ENCODE measurements at regions not wholly inside any gene's neighbourhood (a gene's known extent, or its start where the extent isn't known, plus 50 kb on each side); places are given as distances from the start of the nearest gene placed in this dataset.

DNA sequence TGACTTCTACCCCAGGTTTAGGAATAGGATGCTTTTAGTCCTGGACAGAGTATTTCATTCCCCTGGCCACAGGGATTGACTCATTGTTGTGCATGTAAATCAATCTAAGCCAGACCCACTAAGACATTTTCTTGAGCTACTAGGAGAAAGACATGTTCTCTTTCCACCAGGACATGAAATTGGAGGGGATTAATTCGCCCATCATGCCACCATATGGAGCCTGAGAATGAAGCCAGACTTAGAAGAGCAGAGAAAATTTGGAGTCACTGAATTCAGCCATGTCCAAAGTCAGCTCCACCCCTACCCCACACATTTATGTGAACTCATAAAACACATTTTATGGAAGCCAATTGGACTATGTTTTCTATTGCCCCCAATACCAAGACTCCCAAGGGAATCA is 322.5 kb downstream of the NFIB start:
- TF ChIP-seq EGR1 (IDR thresholded peaks at IDR 0.05) (no peak), FOXM1 (IDR thresholded peaks at IDR 0.05; ENCODE audit: borderline replicate concordance, low read depth) (no peak), TEAD4 (IDR thresholded peaks at IDR 0.05) (no peak), TCF12 (IDR thresholded peaks at IDR 0.05; ENCODE audit: low read depth) (no peak), NFIC (IDR thresholded peaks at IDR 0.05) (no peak), CEBPB (IDR thresholded peaks at IDR 0.05) (no peak), EP300 (IDR thresholded peaks at IDR 0.05; ENCODE audit: borderline replicate concordance) (no peak), YY1 (IDR thresholded peaks at IDR 0.05; ENCODE audit: low read depth) (no peak), ZBTB7A (IDR thresholded peaks at IDR 0.05; ENCODE audit: low read depth) (no peak), TAF1 (IDR thresholded peaks at IDR 0.05; ENCODE audit: low read depth) (no peak), CREB1 (IDR thresholded peaks at IDR 0.05; ENCODE audit: low read depth) (no peak), RAD21 (IDR thresholded peaks at IDR 0.05; ENCODE audit: low read depth) (no peak)
- TF ChIP-seq, protein P1, sequence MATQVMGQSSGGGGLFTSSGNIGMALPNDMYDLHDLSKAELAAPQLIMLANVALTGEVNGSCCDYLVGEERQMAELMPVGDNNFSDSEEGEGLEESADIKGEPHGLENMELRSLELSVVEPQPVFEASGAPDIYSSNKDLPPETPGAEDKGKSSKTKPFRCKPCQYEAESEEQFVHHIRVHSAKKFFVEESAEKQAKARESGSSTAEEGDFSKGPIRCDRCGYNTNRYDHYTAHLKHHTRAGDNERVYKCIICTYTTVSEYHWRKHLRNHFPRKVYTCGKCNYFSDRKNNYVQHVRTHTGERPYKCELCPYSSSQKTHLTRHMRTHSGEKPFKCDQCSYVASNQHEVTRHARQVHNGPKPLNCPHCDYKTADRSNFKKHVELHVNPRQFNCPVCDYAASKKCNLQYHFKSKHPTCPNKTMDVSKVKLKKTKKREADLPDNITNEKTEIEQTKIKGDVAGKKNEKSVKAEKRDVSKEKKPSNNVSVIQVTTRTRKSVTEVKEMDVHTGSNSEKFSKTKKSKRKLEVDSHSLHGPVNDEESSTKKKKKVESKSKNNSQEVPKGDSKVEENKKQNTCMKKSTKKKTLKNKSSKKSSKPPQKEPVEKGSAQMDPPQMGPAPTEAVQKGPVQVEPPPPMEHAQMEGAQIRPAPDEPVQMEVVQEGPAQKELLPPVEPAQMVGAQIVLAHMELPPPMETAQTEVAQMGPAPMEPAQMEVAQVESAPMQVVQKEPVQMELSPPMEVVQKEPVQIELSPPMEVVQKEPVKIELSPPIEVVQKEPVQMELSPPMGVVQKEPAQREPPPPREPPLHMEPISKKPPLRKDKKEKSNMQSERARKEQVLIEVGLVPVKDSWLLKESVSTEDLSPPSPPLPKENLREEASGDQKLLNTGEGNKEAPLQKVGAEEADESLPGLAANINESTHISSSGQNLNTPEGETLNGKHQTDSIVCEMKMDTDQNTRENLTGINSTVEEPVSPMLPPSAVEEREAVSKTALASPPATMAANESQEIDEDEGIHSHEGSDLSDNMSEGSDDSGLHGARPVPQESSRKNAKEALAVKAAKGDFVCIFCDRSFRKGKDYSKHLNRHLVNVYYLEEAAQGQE (IDR thresholded peaks at IDR 0.05; ENCODE audit: low read depth) = no peak
- TF ChIP-seq, protein P2, sequence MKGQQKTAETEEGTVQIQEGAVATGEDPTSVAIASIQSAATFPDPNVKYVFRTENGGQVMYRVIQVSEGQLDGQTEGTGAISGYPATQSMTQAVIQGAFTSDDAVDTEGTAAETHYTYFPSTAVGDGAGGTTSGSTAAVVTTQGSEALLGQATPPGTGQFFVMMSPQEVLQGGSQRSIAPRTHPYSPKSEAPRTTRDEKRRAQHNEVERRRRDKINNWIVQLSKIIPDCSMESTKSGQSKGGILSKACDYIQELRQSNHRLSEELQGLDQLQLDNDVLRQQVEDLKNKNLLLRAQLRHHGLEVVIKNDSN (IDR thresholded peaks at IDR 0.05) = no peak
- TF ChIP-seq, protein P3, sequence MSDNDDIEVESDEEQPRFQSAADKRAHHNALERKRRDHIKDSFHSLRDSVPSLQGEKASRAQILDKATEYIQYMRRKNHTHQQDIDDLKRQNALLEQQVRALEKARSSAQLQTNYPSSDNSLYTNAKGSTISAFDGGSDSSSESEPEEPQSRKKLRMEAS (IDR thresholded peaks at IDR 0.05) = no peak

DNA sequence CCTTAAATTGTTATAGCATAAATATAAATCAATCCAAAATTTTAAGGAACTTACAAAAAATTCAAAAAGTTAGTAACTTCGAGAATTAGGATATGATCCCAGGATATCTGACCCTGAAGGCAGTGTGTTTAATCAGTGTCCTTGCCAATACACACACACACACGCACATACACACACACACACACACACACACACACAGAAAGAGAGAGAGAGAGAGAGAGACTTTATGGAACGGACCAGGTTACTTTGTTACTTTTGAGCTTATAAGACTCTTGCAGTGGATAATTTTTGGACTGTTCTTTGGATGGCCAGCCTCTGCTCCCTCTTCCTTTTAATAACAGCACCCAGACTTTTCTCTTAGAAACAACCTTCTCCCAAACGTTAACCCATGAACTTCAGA is 322.9 kb downstream of the NFIB start:
- TF ChIP-seq, protein P2 (IDR thresholded peaks at IDR 0.05) = no peak
- TF ChIP-seq TEAD4 (IDR thresholded peaks at IDR 0.05) (no peak), EP300 (IDR thresholded peaks at IDR 0.05; ENCODE audit: borderline replicate concordance) (no peak), NFIC (IDR thresholded peaks at IDR 0.05) (no peak), RAD21 (IDR thresholded peaks at IDR 0.05; ENCODE audit: low read depth) (no peak), ZBTB7A (IDR thresholded peaks at IDR 0.05; ENCODE audit: low read depth) (no peak), CREB1 (IDR thresholded peaks at IDR 0.05; ENCODE audit: low read depth) (no peak), EGR1 (IDR thresholded peaks at IDR 0.05) (no peak)
- TF ChIP-seq, protein P1 (IDR thresholded peaks at IDR 0.05; ENCODE audit: low read depth) = no peak

DNA sequence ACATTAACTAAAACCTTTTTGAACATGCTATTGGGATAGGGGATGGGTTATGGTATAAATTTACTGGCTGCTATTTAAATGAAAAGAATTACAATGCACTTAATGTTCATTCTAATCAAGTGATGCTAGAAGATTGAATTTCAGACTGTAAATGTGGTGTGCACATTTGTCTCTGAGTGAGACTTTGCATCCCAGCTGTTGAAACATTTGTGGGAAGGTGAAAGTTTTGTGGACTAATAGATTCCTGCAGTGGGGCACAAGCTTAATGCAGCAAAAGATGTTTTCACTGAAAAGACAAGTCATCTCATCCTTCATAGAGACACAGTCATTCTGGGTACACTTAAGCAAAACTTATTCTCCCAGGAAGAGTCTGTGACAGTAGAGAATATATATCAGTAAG is 323.6 kb downstream of the NFIB start:
- TF ChIP-seq CREB1 (IDR thresholded peaks at IDR 0.05; ENCODE audit: low read depth) (no peak), CEBPB (IDR thresholded peaks at IDR 0.05) (no peak), TAF1 (IDR thresholded peaks at IDR 0.05; ENCODE audit: low read depth) (no peak), EGR1 (IDR thresholded peaks at IDR 0.05) (no peak), TCF12 (IDR thresholded peaks at IDR 0.05; ENCODE audit: low read depth) (no peak), FOXM1 (IDR thresholded peaks at IDR 0.05; ENCODE audit: borderline replicate concordance, low read depth) (no peak), TEAD4 (IDR thresholded peaks at IDR 0.05) (no peak), EP300 (IDR thresholded peaks at IDR 0.05; ENCODE audit: borderline replicate concordance) (no peak), ZBTB7A (IDR thresholded peaks at IDR 0.05; ENCODE audit: low read depth) (no peak), RAD21 (IDR thresholded peaks at IDR 0.05; ENCODE audit: low read depth) (no peak), YY1 (IDR thresholded peaks at IDR 0.05; ENCODE audit: low read depth) (no peak), NFIC (IDR thresholded peaks at IDR 0.05) (no peak)
- TF ChIP-seq, protein P1 (IDR thresholded peaks at IDR 0.05; ENCODE audit: low read depth) = no peak
- TF ChIP-seq, protein P3 (IDR thresholded peaks at IDR 0.05) = no peak
- TF ChIP-seq, protein P2 (IDR thresholded peaks at IDR 0.05) = no peak

DNA sequence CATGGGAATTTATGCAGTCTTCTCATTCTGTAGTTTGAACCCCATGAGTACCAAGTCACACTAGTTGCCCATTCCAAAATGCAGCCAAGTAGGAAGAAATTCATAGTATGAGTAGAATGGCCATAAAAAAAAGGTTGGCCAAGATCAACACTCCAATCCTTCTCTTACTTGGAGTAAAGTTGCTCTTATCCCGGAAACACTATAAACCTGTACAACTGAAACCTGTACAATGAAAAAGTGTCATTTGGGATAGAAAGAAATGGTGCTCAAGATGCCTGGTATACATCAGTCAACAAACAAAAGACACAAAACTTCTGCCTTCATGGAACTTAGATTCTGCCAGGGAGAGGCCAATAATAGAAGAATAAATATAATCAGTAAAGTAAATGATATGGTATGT is 325.0 kb downstream of the NFIB start:
- TF ChIP-seq, protein P3 (IDR thresholded peaks at IDR 0.05) = no peak
- TF ChIP-seq YY1 (IDR thresholded peaks at IDR 0.05; ENCODE audit: low read depth) = no peak
- TF ChIP-seq CREB1 (IDR thresholded peaks at IDR 0.05; ENCODE audit: low read depth) = no peak
- TF ChIP-seq TEAD4 (IDR thresholded peaks at IDR 0.05) = no peak
- no peak for TF ChIP-seq ZBTB7A (IDR thresholded peaks at IDR 0.05; ENCODE audit: low read depth)
- TF ChIP-seq EP300 (IDR thresholded peaks at IDR 0.05; ENCODE audit: borderline replicate concordance) = no peak
- no peak for TF ChIP-seq FOXM1 (IDR thresholded peaks at IDR 0.05; ENCODE audit: borderline replicate concordance, low read depth)
